Ovary (tissue), 7 donors: ENCODE measurements at regions not wholly inside any gene's neighbourhood (a gene's known extent, or its start where the extent isn't known, plus 50 kb on each side); places are given as distances from the start of the nearest gene placed in this dataset.

Source experiments
- DNase-seq, 5 donors: peaks; one replicate each; pipeline ENCODE4 v3.0.0-alpha.2; 2019 to 2020
- H3K27ac ChIP-seq, 2 donors: fragments of 200-600 bp; one replicate each; pipeline versions ENCODE4 v1.5.1 to v1.8.0; 2019 to 2022
- H3K27me3 ChIP-seq: fragments of 200-600 bp; one replicate; pipeline ENCODE4 v1.8.0; 2022
- H3K36me3 ChIP-seq: fragments of 200-600 bp; sonication (generic); one replicate; pipeline ENCODE4 v1.5.1; 2019
- H3K4me1 ChIP-seq: one replicate; pipeline ENCODE4 v1.8.1; 2013; ENCODE audit warnings: mild to moderate bottlenecking, moderate library complexity; ENCODE audit not compliant: insufficient read depth
- H3K4me3 ChIP-seq: fragments of 200-600 bp; sonication (generic); one replicate; pipeline ENCODE4 v1.5.1; 2017
- H3K9me3 ChIP-seq, 2 donors: fragments of 200-600 bp in 1 of 2; sonication (generic) in 1 of 2; one replicate each; pipeline versions ENCODE4 v1.5.1 to v1.8.1; 2013 to 2019; ENCODE audit warnings: mild to moderate bottlenecking in 1 of 2, moderate library complexity in 1 of 2
- CTCF ChIP-seq, 3 donors: fragments of 450-650 bp in 2 of 3; fragments of 200-600 bp in 1 of 3; IDR thresholded peaks; one replicate each; pipeline versions ENCODE4 v1.5.1 to v1.8.0; 2016 to 2022; ENCODE audit warnings: antibody characterized with exemption in 3 of 3, mild to moderate bottlenecking in 1 of 3
- EP300 ChIP-seq: sonication (generic); formaldehyde crosslinking; IDR thresholded peaks from one replicate; pipeline ENCODE4 v1.6.1; 2017; ENCODE audit warnings: antibody characterized with exemption
- POLR2A ChIP-seq: fragments of 450-650 bp; IDR thresholded peaks from one replicate; pipeline ENCODE4 v1.6.1; 2017; ENCODE audit warnings: antibody characterized with exemption, mild to moderate bottlenecking, moderate library complexity
- WGBS, 3 donors: extraction: QIAGEN DNeasy Blood & Tissue Kit in 1 of 3; methylation state at CpG; one replicate each; pipeline versions ENCODE4 v1.1.5 to v1.1.7; 2013 to 2017; 5-methylcytosine and 5-hydroxymethylcytosine counted together
- intact Hi-C, 4 donors: fragments of 100-400 bp; cut with DNase I; formaldehyde crosslinking; loops; one replicate each; pipeline versions ENCODE4 v1.11.0 to v1.15.1; 2022 to 2023
- donor health status: DM: no; HTN: no; CAD: no; lungs with moderate emphysema.
- donor health status: DM: no; HTN: no; CAD: no.
- donor health status: Bipolar disorder and iron deficiency.
- donor health status: DM: no; HTN: no; CAD: no.
- donor health status: DM: yes; HTN: yes; CAD: no.

GRCh38 chr3:189403194-189403593 is 228.0 kb upstream of the TP63 start:
- Histone ChIP-seq H3K4me1 (no peaks in the 10 kb centered on the region), H3K27me3 (no peaks in the 10 kb centered on the region), H3K4me3 (no peak overlapping the region), H3K36me3 (no peaks in the 10 kb centered on the region), H3K9me3 (no peaks in the 10 kb centered on the region), H3K27ac (no peak overlapping the region)
- DNase-seq = no peak
- intact Hi-C loops = no loop called here
- WGBS, 3 donors = 73 to 82% (median 74%) methylated on average over 5 of the region's 5 CpGs
- TF ChIP-seq CTCF (IDR thresholded peaks at IDR 0.05) (no peak), POLR2A (no peak), EP300 (no peak)

GRCh38 chr3:189404024-189404423 is 227.2 kb upstream of the TP63 start:
- no peak overlapping the region for H3K27ac ChIP-seq
- H3K27me3 ChIP-seq = no peaks in the 10 kb centered on the region
- no peaks in the 10 kb centered on the region for H3K9me3 ChIP-seq
- no peak for TF ChIP-seq POLR2A
- TF ChIP-seq CTCF (IDR thresholded peaks at IDR 0.05) = no peak
- TF ChIP-seq EP300 = no peak
- H3K36me3 ChIP-seq = no peaks in the 10 kb centered on the region
- H3K4me1 ChIP-seq = no peaks in the 10 kb centered on the region
- no peak overlapping the region for H3K4me3 ChIP-seq
- intact Hi-C loops = no loop called here
- DNase-seq = no peak

GRCh38 chr3:189404797-189405484 is 226.2 kb upstream of the TP63 start:
- intact Hi-C loops = no loop called here
- H3K36me3 ChIP-seq = no peaks in the 10 kb centered on the region
- no peak for TF ChIP-seq POLR2A
- H3K27ac ChIP-seq = no peak overlapping the region
- DNase-seq = no peak
- no peaks in the 10 kb centered on the region for H3K4me1 ChIP-seq
- H3K27me3 ChIP-seq = no peaks in the 10 kb centered on the region
- 88 to 90% (median 88%) methylated on average over 3 of the region's 3 CpGs for WGBS, 3 donors
- H3K9me3 ChIP-seq = no peaks in the 10 kb centered on the region
- no peak overlapping the region for H3K4me3 ChIP-seq

GRCh38 chr3:189406148-189406547 is 225.0 kb upstream of the TP63 start:
- no peak for TF ChIP-seq EP300
- TF ChIP-seq CTCF (IDR thresholded peaks at IDR 0.05) = no peak
- TF ChIP-seq POLR2A = no peak
- Histone ChIP-seq H3K9me3 (no peaks in the 10 kb centered on the region), H3K4me3 (no peak overlapping the region), H3K27me3 (no peaks in the 10 kb centered on the region), H3K4me1 (no peaks in the 10 kb centered on the region), H3K27ac (no peak overlapping the region), H3K36me3 (no peaks in the 10 kb centered on the region)
- no peak for DNase-seq
- WGBS, 3 donors = 54 to 68% (median 67%) methylated on average over 1 of the region's 1 CpG
- intact Hi-C loops = no loop called here

GRCh38 chr3:189410522-189410921 is 220.7 kb upstream of the TP63 start:
- TF ChIP-seq CTCF (IDR thresholded peaks at IDR 0.05) (no peak), EP300 (no peak), POLR2A (no peak)
- Histone ChIP-seq H3K9me3 (no peaks in the 10 kb centered on the region), H3K36me3 (no peaks in the 10 kb centered on the region), H3K4me3 (no peak overlapping the region), H3K27ac (no peak overlapping the region), H3K27me3 (no peaks in the 10 kb centered on the region), H3K4me1 (no peaks in the 10 kb centered on the region)
- no peak for DNase-seq
- intact Hi-C loops = no loop called here
- 80 to 90% (median 87%) methylated on average over 1 of the region's 1 CpG for WGBS, 3 donors
